A549 (cell line): ENCODE measurements at regions not wholly inside any gene's neighbourhood (a gene's known extent, or its start where the extent isn't known, plus 50 kb on each side); places are given as distances from the start of the nearest gene placed in this dataset.

ENCODE experiments used
- ATAC-seq, 2 experiments: fragments of 200-7000 bp in 1 of 2; fragments of >200 bp in 1 of 2; cut with Nextera tagmentation in 1 of 2; cut with Tn5 transposase in 1 of 2; 3 replicates each; pipeline versions ENCODE4 v1.8.0 to v1.9.1; 2018 to 2020; ENCODE audit warnings: mild to moderate bottlenecking in 1 of 2, moderate library complexity in 1 of 2
- CTCF ChIA-PET: fragments of 300-600 bp; sonication (Branson Sonifier 250); formaldehyde crosslinking; extraction: SDS; loops from one replicate; lab custom pipeline; 2021; ENCODE audit warnings: antibody characterized with exemption, inconsistent platforms; lab: Yijun Ruan, JAX
- POLR2A ChIA-PET: fragments of 350-600 bp; formaldehyde crosslinking; extraction: SDS; loops from one replicate; lab custom pipeline; 2021; ENCODE audit warnings: antibody characterized with exemption, inconsistent platforms; lab: Yijun Ruan, JAX
- DNase-seq, 2 experiments: peaks; one replicate each; pipeline versions ENCODE4 v3.0.0 to v3.0.0-alpha.2; 2011 to 2016; ENCODE audit warnings: low read depth in 1 of 2, low spot score in 1 of 2
- FAIRE-seq: peaks from 2 replicates; lab custom pipeline; 2011; peaks lifted over from hg19 to GRCh38; lab: Jason Lieb, UNC
- H3K27ac ChIP-seq, 2 experiments: fragments of >200 bp; sonication (Bioruptor Twin); formaldehyde crosslinking; 3 replicates each; pipeline ENCODE4 v1.5.1; 2016 to 2017
- H3K4me1 ChIP-seq: fragments of >200 bp; sonication (Bioruptor Twin); formaldehyde crosslinking; 3 replicates; pipeline ENCODE4 v1.6.1; 2016
- H3K4me2 ChIP-seq: fragments of >200 bp; sonication (Bioruptor Twin); formaldehyde crosslinking; 3 replicates; pipeline ENCODE4 v1.6.1; 2016
- H3K4me3 ChIP-seq: fragments of >200 bp; sonication (Bioruptor Twin); formaldehyde crosslinking; 3 replicates; pipeline ENCODE4 v1.5.1; 2016
- H3K9me3 ChIP-seq: fragments of >200 bp; sonication (Bioruptor Twin); formaldehyde crosslinking; 3 replicates; pipeline ENCODE4 v1.6.1; 2016
- CBX2 ChIP-seq: fragments of 200-600 bp; sonication (generic); IDR thresholded peaks from 2 replicates; pipeline ENCODE4 v1.6.1; 2016; ENCODE audit warnings: low read depth, mild to moderate bottlenecking, borderline replicate concordance
- CBX8 ChIP-seq: fragments of 200-600 bp; sonication (generic); IDR thresholded peaks from 2 replicates; pipeline ENCODE4 v1.6.1; 2016
- CHD4 ChIP-seq: fragments of 200-600 bp; sonication (generic); IDR thresholded peaks from 2 replicates; pipeline ENCODE4 v1.6.1; 2016; ENCODE audit warnings: antibody characterized with exemption, mild to moderate bottlenecking, borderline replicate concordance
- EHMT2 ChIP-seq: fragments of 200-600 bp; sonication (generic); IDR thresholded peaks from 2 replicates; pipeline ENCODE4 v1.6.1; 2016; ENCODE audit warnings: antibody characterized with exemption, low read depth, mild to moderate bottlenecking, moderate library complexity
- FOSL2 ChIP-seq, 2 experiments: fragments of 450-650 bp in 1 of 2; fragments of >200 bp in 1 of 2; sonication (Bioruptor Twin) in 1 of 2; formaldehyde crosslinking; IDR thresholded peaks; 2 replicates each; pipeline versions ENCODE4 v1.5.0 to v1.6.1; 2016 to 2020; ENCODE audit warnings: mild to moderate bottlenecking in 1 of 2, moderate library complexity in 1 of 2
- FOXS1 ChIP-seq: fragments of 250-450 bp; sonication (Bioruptor Pico); IDR thresholded peaks from 2 replicates; pipeline ENCODE4 v1.5.0; 2020; ENCODE audit warnings: mild to moderate bottlenecking, moderate library complexity
- GATA3 ChIP-seq: IDR thresholded peaks from 2 replicates; pipeline ENCODE4 v1.6.1; 2012; ENCODE audit warnings: borderline replicate concordance
- HEYL ChIP-seq: fragments of 250-450 bp; sonication (Bioruptor Pico); IDR thresholded peaks from 2 replicates; pipeline ENCODE4 v1.8.0; 2021; ENCODE audit warnings: mild to moderate bottlenecking, moderate library complexity
- HOXA7 ChIP-seq: fragments of 250-450 bp; sonication (Bioruptor Pico); IDR thresholded peaks from 2 replicates; pipeline ENCODE4 v1.5.0; 2020; ENCODE audit warnings: mild to moderate bottlenecking, moderate library complexity
- HOXB13 ChIP-seq: fragments of 250-450 bp; sonication (Bioruptor Pico); IDR thresholded peaks from 2 replicates; pipeline ENCODE4 v1.5.0; 2020; ENCODE audit warnings: low read depth, mild to moderate bottlenecking, moderate library complexity
- HOXB5 ChIP-seq: fragments of 250-450 bp; sonication (Bioruptor Pico); IDR thresholded peaks from 2 replicates; pipeline ENCODE4 v1.5.0; 2020; ENCODE audit warnings: mild to moderate bottlenecking, moderate library complexity
- JUN ChIP-seq, 2 experiments: fragments of >200 bp; sonication (Bioruptor Twin); formaldehyde crosslinking; IDR thresholded peaks; 2 replicates in 1 of 2; 3 replicates in 1 of 2; pipeline ENCODE4 v1.6.1; 2016 to 2017
- MYC ChIP-seq: IDR thresholded peaks from 2 replicates; pipeline ENCODE4 v1.6.1; 2012; ENCODE audit warnings: mild to moderate bottlenecking, inconsistent platforms, low read length, improper control_type of control experiment, borderline replicate concordance
- NPAS2 ChIP-seq: fragments of 250-450 bp; sonication (Bioruptor Pico); IDR thresholded peaks from 2 replicates; pipeline ENCODE4 v1.8.0; 2022; ENCODE audit warnings: mild to moderate bottlenecking, moderate library complexity, borderline replicate concordance
- NR3C1 ChIP-seq: fragments of >200 bp; sonication (Bioruptor Twin); formaldehyde crosslinking; IDR thresholded peaks from 3 replicates; pipeline ENCODE4 v1.6.1; 2017
- POLR2A ChIP-seq: IDR thresholded peaks from 2 replicates; pipeline ENCODE4 v1.6.1; 2012; ENCODE audit warnings: mild to moderate bottlenecking, low read length
- RARB ChIP-seq: fragments of 250-450 bp; sonication (Bioruptor Pico); IDR thresholded peaks from 2 replicates; pipeline ENCODE4 v1.8.0; 2021; ENCODE audit warnings: mild to moderate bottlenecking, moderate library complexity
- RCOR1 ChIP-seq: fragments of 150-350 bp; IDR thresholded peaks from 2 replicates; pipeline ENCODE4 v1.6.1; 2014; ENCODE audit warnings: antibody characterized with exemption, low read length, low read depth
- SREBF2 ChIP-seq: fragments of 450-650 bp; IDR thresholded peaks from 2 replicates; pipeline ENCODE4 v1.6.1; 2014; ENCODE audit warnings: mild to moderate bottlenecking, moderate library complexity
- TP53 ChIP-seq: fragments of 250-450 bp; sonication (Bioruptor Pico); IDR thresholded peaks from 2 replicates; pipeline ENCODE4 v1.5.0; 2021; ENCODE audit warnings: mild to moderate bottlenecking, moderate library complexity
- ZC3H11A ChIP-seq: fragments of 450-650 bp; IDR thresholded peaks from 2 replicates; pipeline ENCODE4 v1.6.1; 2014; ENCODE audit warnings: antibody characterized with exemption, mild to moderate bottlenecking
- ZFP36 ChIP-seq: fragments of 450-650 bp; IDR thresholded peaks from 2 replicates; pipeline ENCODE4 v1.6.1; 2014; ENCODE audit warnings: borderline replicate concordance; ENCODE audit not compliant: partially characterized antibody
- ZNF302 ChIP-seq: fragments of 250-450 bp; sonication (Bioruptor Pico); IDR thresholded peaks from 2 replicates; pipeline ENCODE4 v1.9.0; 2021; ENCODE audit warnings: inconsistent platforms, mild to moderate bottlenecking, moderate library complexity
- WGBS: methylation state at CpG from one replicate; pipeline ENCODE4 v1.1.6; 2017; ENCODE audit errors: missing lambda C conversion rate; 5-methylcytosine and 5-hydroxymethylcytosine counted together
- TF ChIP-seq, protein P1 (sequence below): fragments of 250-450 bp; sonication (Bioruptor Pico); IDR thresholded peaks from 2 replicates; pipeline ENCODE4 v1.5.0; 2021; ENCODE audit warnings: mild to moderate bottlenecking, moderate library complexity, borderline replicate concordance
- TF ChIP-seq, protein P2 (sequence below): fragments of >200 bp; sonication (Bioruptor Twin); formaldehyde crosslinking; IDR thresholded peaks from 3 replicates; pipeline ENCODE4 v1.6.1; 2016
- TF ChIP-seq, protein P3 (sequence below): IDR thresholded peaks from 2 replicates; pipeline ENCODE4 v1.6.1; 2012
- TF ChIP-seq, protein P4 (sequence below): IDR thresholded peaks from 2 replicates; pipeline ENCODE4 v1.6.1; 2012; ENCODE audit warnings: low read depth, borderline replicate concordance
- TF ChIP-seq, protein P5 (sequence below): fragments of 250-450 bp; sonication (Bioruptor Pico); IDR thresholded peaks from 2 replicates; pipeline ENCODE4 v1.5.0; 2020; ENCODE audit warnings: low read depth, mild to moderate bottlenecking, moderate library complexity
- TF ChIP-seq, protein P6 (sequence below): fragments of 450-650 bp; IDR thresholded peaks from 2 replicates; pipeline ENCODE4 v1.6.1; 2014; ENCODE audit warnings: antibody characterized with exemption
- TF ChIP-seq, protein P7 (sequence below): fragments of 200-600 bp; sonication (generic); IDR thresholded peaks from 2 replicates; pipeline ENCODE4 v1.6.1; 2016; ENCODE audit warnings: antibody characterized with exemption, mild to moderate bottlenecking, moderate library complexity

DNA sequence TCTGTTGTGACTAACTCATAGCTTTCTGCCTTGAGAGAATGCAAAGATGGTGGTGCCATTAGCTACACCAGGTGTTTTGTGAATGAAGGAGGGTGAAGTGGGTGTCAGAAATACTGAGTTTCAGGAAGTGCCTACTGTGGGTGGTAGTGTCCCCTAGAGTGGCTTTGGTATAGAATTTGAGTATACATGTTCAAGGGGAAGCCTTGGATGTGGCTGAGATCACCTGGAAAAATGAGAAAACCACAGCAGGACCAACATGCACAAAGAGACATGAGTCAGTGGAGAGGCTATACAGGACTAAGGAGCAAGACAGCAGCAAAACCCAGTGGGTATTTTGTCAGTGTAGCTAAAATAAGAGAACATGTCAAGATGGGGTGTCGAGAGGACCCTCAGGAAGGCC lies 204.3 kb upstream of the TBL1X start:
- Histone ChIP-seq H3K4me1 (no peaks in the 10 kb centered on the region), H3K4me3 (no peak overlapping the region), H3K27ac (no peak overlapping the region), H3K9me3 (no peaks in the 10 kb centered on the region), H3K4me2 (no peak overlapping the region)
- CTCF ChIA-PET: no interaction called here
- DNase-seq: no peak
- TF ChIP-seq ZNF302 (no peak), HOXB13 (CRISPR knock-in tag) (no peak), CBX8 (no peak), NPAS2 (CRISPR knock-in tag) (no peak), TP53 (CRISPR knock-in tag) (no peak)
- no peak for FAIRE-seq
- WGBS: 13% methylated on average over 1 of the region's 1 CpG
- no peak for ATAC-seq
- POLR2A ChIA-PET: no interaction called here

DNA sequence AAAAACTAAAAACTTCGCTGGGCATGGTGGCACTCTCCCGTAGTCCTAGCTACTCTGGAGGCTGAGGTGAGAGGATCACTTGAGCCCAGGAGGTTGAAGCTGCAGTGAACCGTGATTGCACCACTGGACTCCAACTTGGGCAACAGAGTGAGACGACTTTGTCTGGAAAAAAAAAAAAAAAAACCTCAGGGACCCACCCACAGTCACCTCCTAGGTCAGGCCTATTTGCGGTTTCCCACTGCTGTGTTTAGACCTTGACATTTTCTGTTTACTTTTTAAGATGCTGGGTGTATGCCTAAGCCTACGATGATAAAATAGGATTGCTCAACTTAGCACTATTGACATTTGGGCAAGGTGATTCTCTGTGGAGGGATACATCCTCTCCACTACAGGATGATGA lies 197.4 kb upstream of the TBL1X start:
- Histone ChIP-seq H3K27ac (no peak overlapping the region), H3K4me2 (peak overlapping the region; percentile 34; the same call in 2 of the 3 replicates), H3K4me3 (no peak overlapping the region), H3K9me3 (no peaks in the 10 kb centered on the region), H3K4me1 (peaks cover 12% of the 10 kb centered on the region)
- ChIA-PET POLR2A (no interaction called here), CTCF (interaction anchor here (0.5 kb wide), 1 partner anchor 250 kb away, joined by 3 read pairs; no protein-coding TSS in a partner anchor)
- DNase-seq (peak; percentile 4 to 65), FAIRE-seq (peak; percentile 87), ATAC-seq (peak; percentile 68 to 73; a peak in 5 of 6 replicates)
- WGBS: 17% methylated on average over 6 of the region's 6 CpGs
- TF ChIP-seq FOSL2 (IDR thresholded peaks at IDR 0.05) (no peak), FOSL2 (CRISPR knock-in tag; IDR thresholded peaks at IDR 0.05) (no peak), RCOR1 (no peak), JUN (IDR thresholded peaks at IDR 0.05) (no peak; a peak in 1 of 5 replicates), MYC (no peak), NR3C1 (no peak), SREBF2 (no peak), FOXS1 (CRISPR knock-in tag) (no peak), ZC3H11A (no peak), CHD4 (no peak), ZNF302 (no peak), GATA3 (peak; percentile 54; the same call in 1 of the 2 replicates), EHMT2 (no peak), HOXA7 (CRISPR knock-in tag) (no peak), RARB (no peak), POLR2A (no peak), HEYL (no peak), CBX2 (no peak), HOXB5 (CRISPR knock-in tag) (no peak), ZFP36 (no peak), HOXB13 (CRISPR knock-in tag) (no peak)
- TF ChIP-seq, protein P1, sequence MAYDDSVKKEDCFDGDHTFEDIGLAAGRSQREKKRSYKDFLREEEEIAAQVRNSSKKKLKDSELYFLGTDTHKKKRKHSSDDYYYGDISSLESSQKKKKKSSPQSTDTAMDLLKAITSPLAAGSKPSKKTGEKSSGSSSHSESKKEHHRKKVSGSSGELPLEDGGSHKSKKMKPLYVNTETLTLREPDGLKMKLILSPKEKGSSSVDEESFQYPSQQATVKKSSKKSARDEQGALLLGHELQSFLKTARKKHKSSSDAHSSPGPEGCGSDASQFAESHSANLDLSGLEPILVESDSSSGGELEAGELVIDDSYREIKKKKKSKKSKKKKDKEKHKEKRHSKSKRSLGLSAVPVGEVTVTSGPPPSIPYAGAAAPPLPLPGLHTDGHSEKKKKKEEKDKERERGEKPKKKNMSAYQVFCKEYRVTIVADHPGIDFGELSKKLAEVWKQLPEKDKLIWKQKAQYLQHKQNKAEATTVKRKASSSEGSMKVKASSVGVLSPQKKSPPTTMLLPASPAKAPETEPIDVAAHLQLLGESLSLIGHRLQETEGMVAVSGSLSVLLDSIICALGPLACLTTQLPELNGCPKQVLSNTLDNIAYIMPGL (CRISPR knock-in tag): no peak
- TF ChIP-seq, protein P2, sequence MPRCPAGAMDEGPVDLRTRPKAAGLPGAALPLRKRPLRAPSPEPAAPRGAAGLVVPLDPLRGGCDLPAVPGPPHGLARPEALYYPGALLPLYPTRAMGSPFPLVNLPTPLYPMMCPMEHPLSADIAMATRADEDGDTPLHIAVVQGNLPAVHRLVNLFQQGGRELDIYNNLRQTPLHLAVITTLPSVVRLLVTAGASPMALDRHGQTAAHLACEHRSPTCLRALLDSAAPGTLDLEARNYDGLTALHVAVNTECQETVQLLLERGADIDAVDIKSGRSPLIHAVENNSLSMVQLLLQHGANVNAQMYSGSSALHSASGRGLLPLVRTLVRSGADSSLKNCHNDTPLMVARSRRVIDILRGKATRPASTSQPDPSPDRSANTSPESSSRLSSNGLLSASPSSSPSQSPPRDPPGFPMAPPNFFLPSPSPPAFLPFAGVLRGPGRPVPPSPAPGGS: peak; percentile 34; the same call in 1 of the 3 replicates
- TF ChIP-seq, protein P3, sequence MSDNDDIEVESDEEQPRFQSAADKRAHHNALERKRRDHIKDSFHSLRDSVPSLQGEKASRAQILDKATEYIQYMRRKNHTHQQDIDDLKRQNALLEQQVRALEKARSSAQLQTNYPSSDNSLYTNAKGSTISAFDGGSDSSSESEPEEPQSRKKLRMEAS: no peak
- TF ChIP-seq, protein P4, sequence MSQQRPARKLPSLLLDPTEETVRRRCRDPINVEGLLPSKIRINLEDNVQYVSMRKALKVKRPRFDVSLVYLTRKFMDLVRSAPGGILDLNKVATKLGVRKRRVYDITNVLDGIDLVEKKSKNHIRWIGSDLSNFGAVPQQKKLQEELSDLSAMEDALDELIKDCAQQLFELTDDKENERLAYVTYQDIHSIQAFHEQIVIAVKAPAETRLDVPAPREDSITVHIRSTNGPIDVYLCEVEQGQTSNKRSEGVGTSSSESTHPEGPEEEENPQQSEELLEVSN: no peak
- TF ChIP-seq, protein P5, sequence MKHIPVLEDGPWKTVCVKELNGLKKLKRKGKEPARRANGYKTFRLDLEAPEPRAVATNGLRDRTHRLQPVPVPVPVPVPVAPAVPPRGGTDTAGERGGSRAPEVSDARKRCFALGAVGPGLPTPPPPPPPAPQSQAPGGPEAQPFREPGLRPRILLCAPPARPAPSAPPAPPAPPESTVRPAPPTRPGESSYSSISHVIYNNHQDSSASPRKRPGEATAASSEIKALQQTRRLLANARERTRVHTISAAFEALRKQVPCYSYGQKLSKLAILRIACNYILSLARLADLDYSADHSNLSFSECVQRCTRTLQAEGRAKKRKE: no peak
- TF ChIP-seq, protein P6, sequence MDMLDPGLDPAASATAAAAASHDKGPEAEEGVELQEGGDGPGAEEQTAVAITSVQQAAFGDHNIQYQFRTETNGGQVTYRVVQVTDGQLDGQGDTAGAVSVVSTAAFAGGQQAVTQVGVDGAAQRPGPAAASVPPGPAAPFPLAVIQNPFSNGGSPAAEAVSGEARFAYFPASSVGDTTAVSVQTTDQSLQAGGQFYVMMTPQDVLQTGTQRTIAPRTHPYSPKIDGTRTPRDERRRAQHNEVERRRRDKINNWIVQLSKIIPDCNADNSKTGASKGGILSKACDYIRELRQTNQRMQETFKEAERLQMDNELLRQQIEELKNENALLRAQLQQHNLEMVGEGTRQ: no peak
- TF ChIP-seq, protein P7, sequence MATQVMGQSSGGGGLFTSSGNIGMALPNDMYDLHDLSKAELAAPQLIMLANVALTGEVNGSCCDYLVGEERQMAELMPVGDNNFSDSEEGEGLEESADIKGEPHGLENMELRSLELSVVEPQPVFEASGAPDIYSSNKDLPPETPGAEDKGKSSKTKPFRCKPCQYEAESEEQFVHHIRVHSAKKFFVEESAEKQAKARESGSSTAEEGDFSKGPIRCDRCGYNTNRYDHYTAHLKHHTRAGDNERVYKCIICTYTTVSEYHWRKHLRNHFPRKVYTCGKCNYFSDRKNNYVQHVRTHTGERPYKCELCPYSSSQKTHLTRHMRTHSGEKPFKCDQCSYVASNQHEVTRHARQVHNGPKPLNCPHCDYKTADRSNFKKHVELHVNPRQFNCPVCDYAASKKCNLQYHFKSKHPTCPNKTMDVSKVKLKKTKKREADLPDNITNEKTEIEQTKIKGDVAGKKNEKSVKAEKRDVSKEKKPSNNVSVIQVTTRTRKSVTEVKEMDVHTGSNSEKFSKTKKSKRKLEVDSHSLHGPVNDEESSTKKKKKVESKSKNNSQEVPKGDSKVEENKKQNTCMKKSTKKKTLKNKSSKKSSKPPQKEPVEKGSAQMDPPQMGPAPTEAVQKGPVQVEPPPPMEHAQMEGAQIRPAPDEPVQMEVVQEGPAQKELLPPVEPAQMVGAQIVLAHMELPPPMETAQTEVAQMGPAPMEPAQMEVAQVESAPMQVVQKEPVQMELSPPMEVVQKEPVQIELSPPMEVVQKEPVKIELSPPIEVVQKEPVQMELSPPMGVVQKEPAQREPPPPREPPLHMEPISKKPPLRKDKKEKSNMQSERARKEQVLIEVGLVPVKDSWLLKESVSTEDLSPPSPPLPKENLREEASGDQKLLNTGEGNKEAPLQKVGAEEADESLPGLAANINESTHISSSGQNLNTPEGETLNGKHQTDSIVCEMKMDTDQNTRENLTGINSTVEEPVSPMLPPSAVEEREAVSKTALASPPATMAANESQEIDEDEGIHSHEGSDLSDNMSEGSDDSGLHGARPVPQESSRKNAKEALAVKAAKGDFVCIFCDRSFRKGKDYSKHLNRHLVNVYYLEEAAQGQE: no peak
